Fibroblast of skin of right biceps (primary cell): ENCODE measurements at regions not wholly inside any gene's neighbourhood (a gene's known extent, or its start where the extent isn't known, plus 50 kb on each side); places are given as distances from the start of the nearest gene placed in this dataset.

Experiments used
- DNase-seq: peaks from one replicate; pipeline ENCODE4 v3.0.0-alpha.2; 2013

DNA sequence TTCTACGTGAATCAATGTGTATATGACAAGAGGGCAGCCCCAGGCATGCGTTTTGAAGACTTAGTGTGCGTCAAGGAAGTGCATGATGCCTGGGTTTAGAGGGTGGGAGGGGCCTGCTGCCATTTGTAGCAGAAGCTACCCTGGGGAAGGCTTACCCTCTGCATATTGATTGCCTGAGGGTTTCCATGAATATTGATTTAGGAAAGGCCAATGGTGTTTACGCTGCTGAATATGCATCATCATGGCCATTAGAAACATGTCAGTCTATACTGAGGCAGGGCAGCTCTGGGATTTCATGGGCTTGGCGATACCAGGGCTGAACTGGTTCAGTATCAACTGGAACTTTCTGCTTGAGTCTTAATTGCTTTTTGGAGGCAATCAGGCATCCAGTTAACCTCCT lies 259.3 kb downstream of the DCDC2C start:
- no peak for DNase-seq

DNA sequence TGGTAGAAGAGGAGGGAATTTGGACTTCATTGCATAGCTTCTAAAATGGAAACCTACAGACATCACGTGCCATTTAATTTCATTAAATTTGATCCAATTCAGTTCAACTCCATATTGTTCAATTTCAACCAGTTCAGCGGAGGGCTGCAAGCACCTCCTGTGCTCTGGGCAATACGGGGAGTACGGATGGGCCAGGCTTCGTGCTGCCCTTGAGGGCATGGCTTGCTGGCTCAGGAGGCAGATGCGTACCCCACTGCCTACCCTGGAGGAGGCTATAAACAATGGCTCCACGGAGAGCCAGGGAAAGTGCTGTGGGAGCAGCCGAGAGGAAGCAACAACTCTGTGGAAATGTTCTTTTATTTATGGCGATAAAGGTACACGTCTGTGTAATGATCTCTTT lies 261.8 kb downstream of the DCDC2C start:
- no peak for DNase-seq

DNA sequence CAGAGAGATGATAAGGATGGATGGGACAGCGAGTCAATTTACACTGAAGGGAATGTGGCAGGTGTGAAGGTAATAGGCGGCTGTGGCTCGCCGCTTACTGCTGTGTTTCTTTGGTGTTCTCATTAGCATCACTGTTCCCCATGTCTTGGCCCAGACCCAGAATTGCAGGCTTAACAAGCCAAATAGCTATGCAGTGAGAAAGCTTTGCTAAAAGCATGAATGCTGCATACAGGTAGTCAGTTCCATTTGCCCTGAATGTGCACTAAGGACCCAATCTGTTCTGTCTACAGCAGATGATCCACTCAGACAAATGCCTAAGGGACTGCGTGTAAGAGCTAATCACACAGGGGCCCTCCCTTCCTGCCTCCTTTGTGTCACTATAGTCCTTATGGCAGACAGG lies 262.6 kb downstream of the DCDC2C start:
- DNase-seq, result no peak

DNA sequence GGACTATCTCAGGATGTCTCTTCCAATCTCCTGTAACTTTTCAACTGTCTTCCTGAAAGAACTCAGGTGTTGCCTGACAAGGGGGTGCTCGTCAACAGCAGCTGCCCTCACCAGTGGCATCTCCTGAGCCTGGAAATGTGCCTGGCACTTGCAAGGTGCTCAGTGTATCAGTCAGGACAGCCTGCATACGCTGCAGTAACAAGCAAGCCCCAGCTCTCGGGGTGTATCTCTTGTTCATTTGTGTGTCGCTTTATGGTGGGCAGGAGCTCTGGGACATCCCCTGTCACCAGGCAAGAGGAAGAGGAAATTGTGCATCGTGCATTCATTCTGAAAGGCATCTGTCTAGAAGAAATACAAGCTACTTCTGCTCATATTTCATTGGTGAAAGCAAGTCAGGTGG lies 263.1 kb downstream of the DCDC2C start:
- no peak for DNase-seq

DNA sequence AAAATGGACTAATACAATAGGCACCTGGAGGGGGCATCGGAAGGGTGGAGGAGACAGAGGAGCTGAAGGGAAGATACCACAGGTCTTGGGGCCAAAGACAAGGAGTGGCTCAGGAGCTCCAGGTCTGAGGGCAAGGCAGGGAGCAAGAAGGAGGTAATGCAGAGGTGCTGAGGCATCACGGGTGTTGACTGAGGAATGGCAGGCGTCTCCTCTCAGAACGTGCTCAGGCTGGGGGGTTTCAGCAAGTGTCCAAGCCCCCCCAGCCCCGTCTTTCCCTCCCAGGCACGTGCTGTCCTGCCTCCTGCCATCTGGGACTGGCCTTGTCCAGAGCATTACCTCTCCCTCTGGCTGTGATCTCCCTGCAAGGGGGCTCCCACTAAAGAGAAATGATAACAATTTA lies 265.4 kb downstream of the DCDC2C start:
- no peak for DNase-seq

DNA sequence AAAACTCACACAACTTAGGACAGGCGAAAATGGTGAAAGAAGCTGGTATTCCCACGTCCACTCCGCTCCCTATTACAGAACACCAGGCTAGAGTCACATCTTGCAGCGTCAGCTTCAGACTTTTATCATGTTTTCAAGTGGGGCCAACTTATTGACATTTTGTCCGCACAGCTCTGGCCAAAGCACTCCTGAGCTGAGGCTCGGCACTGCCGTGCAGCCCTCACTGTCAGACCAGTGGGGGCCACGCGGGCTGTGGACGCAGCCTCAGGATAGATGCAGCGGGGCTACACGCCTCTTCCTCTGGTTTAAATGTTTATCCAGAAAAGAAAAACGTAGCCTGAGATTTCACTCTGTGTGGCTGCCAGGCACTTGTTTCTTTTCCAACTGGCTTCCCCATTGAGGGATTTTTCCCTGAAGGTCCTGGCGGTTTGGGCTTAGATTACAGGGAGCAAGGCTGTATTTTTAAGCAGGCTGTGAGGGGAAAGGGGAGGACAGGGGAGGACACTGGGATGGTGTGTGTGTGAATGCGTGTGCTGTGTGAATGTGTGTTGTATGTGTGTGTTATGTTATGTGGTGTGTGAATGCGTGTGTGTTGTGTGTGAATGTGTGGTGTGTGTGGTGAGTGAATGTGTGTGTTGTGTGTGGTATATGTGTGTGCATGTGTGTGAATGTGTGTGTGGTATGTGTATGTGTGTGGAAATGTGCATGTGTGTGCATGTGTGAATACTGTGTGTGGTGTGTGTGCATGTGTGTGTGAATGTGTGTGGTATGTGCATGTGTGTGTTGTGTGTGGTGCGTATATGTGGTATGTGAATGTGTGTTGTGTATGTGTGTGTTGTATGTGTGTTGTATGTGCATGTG lies 267.6 kb downstream of the DCDC2C start:
- no peak for DNase-seq

DNA sequence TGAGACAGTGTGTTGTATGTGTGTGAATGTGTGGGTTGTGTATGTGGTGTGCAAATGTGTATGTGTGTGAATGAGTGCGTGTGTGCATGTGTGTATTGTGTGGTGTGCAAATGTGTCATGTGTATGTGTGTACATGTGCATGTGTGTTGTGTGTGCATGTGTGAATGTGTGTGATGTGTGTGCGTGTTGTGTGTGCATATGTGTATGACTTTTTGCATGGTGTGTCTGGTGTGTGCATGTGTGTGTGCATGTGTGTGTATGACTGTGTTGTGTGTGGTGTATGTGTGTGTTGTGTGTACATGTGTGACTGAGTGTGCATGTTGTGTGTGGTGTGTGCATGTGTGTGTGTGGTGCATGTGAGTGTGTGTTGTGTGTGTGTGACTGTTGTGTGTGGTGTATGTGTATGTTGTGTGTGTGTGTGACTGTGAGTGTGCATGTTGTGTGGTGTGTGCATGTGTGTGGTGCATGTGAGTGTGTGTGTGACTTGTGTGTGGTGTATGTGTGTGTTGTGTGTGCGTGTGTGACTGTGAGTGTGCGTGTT lies 268.3 kb downstream of the DCDC2C start:
- no peak for DNase-seq

DNA sequence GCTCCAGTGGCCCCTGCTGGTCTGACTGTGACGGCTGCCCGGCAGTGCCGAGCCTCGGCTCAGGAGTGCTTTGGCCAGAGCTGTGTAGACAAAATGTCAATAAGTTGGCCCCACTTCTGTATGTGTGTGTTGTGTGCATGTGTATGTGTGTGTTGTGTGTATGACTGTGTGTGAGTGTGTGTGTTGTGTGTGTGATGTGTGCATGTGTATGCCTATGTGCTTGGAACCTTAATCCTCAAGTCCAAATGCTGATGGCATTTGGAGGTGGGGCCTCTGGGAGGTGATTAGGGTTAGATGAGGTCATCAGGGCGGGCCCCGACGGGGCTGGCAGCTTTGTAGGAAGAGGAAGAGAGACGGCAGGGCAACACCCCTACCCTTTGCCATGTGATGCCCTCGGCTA lies 269.0 kb downstream of the DCDC2C start:
- no peak for DNase-seq

DNA sequence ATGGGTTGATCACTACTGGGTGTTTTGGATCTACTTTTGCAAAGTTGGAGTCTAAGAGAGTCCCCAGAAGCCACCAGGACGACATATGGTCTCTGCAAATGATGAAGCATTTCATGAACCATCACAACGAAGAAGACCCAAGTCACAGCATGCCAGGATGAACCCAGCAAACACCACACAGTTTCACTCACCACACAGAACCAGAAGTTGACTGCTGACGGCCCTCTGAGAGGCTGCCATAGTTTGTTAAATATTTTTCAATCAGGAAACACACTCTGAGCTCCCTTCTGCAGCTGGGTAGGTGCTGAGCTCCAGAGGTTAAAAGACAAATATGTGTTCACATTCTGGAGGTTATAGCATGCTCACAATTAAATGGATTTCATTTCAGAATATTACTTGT lies 271.4 kb downstream of the DCDC2C start:
- DNase-seq, result no peak

DNA sequence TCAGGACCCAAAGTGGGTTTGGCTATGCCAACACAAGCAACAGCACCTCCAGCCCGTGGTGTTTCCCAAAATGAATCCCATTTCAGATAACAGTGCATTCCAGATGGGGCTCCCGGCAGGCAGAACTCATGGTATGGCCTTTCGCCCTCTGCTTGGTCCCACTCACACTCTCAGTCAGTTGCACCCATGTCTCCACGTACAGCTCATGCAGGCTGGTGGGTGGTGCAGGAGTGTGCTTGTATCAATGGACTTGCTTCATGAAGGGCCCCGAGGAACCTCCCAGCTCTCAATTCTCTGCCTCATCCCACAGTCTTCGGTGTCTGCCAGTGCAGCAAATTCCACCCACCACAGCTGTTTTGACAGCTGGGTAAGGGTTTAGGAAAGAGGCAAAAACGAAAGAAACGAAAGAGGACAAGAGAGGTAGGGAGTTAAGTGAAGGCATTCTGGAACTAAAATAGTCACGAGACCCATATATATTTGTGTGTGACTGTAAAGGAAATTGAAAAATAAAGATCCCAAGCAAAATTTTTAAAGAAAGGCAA lies 278.1 kb downstream of the DCDC2C start:
- no peak for DNase-seq

DNA sequence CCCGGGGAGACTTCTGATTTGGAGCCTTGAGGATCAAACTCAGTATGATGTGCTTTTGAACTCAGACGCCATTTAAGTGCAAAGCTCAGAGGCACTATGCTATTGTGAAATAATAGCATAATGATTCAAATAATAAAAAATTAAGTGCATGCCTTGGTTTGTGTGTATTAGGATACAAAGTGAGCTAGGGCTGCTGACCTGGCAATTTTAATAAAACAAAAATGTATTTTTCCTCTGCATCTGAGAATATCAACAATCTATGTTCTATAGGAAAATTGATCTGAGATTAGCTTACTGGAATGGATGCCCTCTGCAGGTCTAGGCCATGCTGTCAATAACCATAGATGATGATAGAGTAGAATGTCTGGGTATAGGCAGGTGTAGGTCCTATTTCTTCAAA lies 278.8 kb downstream of the DCDC2C start:
- DNase-seq, result no peak

DNA sequence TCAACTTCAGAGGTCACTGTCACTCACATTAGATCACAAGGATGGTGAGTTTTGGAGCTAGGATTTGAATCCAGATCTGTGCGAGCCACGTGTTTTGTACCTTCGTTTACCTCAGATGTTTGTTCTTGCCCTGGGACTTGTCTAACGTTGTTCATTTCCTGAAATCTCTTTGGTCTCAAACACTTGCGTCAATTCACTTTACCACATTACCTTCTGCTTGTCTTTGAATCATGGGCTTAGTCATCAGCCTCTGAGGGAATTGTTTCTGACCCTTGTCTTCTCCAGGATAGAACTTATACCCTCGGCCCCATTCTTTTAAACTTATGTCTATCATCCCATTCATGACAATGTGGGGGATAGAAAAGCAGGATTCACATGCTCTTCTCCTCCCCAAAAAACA lies 282.7 kb downstream of the DCDC2C start:
- no peak for DNase-seq

DNA sequence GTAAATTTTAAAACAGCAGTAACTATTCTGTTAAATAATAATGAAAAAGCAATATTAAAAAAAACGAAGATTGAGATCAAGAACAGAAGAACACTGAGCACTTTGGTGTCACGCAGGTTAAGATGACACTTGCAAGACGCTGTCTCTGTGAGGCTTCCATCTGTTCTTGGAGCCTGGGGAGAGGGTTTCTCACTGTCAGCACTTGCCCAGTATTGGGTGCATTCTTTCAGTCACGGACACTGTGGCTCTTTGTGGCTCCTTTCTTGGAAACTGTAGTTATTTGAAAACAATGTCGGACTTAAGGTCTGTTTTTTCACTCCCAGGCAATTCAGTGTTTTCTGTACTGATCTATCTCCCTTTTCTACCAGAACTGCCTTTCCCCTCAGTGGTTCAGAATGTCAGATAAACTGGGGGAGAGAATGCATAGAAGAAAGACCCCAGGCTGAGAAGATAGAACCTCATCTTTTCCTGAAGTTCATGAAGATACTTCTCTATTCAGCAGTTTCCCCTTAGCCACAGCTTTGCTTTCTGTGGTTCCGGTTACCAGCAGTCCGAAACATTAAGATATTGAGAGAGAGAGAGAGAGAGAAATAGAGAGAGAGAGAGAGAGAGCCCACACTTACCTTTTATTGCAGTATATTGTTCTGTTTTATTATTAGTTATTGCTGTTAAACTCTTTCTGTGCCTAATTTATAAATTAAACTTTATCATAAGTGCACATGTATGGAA lies 283.3 kb downstream of the DCDC2C start:
- DNase-seq, result no peak

DNA sequence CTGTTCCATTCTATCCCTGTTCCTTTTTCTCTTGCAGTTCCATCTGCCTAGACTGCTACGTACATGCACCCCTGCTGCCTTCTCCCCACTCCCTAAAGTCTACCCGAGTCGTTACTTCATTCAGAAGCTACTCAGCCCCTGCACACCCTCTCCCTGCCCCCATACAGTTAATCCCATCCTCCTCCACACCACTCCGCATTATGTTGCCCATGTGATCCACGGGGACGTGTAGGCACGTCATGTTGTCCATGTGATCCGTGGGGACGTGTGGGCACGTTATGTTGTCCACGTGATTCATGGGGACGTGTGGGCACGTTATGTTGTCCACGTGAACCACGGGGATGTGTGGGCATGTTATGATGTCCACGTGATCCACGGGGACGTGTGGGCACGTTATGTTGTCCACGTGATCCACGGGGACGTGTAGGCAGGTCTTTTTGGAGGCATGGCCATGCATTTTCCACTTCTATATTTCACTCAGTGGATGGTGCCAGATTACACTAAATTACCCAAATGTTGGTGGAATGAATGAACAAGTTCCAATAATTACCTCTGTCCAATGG lies 299.5 kb downstream of the DCDC2C start:
- DNase-seq, result no peak

DNA sequence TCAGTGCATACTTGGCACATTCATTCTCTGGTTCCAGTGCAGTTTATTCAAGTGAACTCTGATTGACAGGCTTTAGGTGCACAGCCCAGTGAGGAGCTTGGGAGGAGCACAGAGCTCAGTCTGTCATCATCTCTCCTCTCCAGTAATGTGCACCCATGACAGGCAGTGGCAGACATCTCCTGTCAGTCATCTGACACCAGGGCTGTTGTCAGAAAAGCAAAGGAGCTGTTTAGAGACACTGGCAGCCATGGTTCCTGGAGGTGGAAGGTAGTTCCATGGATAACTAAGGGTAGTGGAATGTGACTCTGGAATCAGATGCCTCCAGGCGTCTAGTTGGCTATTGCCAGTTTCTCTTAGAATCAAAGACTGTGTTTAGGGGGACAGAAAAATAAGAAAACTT lies 308.8 kb downstream of the DCDC2C start:
- no peak for DNase-seq

DNA sequence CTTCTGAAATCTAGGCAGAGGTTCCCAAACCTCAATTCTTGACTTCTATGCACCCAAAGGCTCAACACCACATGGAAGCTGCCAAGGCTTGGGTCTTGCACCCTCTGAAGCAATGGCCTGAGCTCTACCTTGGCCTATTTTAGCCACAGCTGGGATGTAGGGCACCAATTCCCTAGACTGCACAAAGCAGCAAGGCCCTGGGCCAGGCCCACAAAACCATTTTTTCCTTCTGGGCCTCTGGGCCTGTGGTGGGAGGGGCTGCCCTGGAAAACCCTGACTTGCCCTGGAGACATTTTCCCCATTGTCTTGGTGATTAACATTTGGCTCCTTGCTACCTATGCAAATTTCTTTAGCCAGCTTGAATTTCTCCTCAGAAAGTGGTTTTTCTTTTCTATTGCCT lies 315.2 kb downstream of the DCDC2C start:
- DNase-seq, result no peak

DNA sequence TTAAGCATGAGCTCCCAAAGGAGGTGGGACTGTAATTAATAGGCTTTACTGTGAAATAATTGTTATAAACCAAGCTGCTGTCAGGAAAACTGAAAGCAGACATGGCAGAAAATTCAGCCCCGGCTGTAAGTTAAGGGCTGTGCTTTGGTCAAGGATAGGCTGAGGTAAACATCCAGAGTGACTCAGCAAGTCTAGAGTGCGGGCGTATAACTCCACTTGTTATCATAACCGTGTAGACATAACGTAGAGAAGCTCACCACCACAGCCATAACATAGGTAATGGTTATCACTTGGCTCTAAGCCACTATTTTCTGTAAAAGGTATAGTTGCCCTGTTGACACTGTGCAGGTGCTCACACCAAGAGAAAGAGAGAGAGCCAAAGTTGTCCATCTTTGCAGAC lies 316.8 kb downstream of the DCDC2C start:
- no peak for DNase-seq

DNA sequence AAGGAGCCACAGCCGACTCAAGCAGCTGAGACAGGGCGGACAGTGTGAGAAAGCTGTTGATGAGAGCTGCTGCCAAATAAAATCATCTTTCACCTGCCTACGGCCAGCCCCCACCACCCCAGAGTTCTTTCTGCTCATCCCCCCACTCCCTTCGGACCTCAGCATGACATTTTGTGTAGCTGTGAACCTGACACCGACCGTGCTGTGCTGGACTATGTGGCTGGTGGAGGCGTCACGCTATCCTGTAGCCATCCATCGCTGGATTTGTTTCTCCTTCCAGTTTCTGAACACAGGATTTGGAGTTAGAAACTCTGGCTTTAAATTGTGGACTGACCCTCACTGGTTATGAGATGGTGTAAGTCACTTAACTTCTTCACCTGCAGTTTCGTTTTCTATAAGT lies 317.3 kb downstream of the DCDC2C start:
- no peak for DNase-seq

DNA sequence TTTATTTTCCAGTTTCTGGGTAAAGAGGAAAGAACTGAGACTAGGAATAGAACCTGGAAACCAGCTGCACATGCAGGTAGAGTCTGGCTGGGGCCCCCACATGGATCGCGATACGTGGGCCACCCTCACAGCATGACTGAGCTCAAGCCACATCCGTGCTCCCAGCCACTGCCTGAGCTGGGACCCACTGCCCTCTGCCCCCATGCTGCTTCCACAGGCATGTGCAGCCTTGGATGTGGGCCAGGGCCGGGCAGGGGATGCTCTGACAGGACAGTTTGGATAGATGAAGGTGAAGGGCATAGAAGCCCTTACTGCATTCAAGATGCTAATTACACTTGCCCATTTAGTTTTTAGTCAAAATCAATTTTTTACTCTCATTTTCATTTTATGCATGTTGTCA lies 321.2 kb downstream of the DCDC2C start:
- DNase-seq, result no peak

DNA sequence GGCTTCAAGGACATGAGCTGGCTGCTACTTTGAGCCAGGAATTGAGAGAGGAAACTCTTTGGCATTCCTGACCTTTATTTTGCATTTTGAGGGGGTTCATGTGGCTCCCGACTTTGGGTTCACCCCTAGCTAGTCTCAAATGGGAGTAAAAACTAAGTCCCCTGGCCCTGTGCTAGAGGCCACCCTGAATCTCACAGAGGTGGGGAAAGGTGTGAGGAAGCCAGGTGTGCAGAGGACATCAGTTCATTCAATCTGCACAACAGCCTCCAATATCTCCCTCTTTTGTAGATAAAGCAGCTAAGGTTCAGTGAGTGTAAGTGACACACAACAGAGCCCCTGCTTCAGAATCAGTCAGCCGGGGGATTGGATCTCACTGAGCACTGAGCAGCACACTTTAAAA lies 325.7 kb downstream of the DCDC2C start:
- no peak for DNase-seq

DNA sequence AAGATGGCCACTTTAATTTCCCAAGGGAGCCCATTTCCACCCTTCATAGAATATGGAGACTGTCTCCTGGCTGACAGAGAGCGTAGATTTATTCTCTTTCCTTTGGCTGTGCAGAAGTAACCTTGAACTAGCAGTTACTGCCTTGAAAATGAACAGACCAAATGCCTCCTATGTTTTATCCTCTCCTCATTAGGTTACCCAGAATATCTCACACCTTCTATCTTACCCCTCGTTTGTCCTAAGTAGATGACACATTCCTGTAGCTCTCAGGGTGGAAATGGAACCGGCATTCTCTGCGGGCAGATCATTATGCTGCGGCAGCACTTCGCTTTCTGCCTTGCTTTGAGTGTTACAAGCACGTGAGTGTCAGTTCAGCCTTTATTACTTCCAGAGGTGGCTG lies 336.5 kb downstream of the DCDC2C start:
- DNase-seq, result no peak

DNA sequence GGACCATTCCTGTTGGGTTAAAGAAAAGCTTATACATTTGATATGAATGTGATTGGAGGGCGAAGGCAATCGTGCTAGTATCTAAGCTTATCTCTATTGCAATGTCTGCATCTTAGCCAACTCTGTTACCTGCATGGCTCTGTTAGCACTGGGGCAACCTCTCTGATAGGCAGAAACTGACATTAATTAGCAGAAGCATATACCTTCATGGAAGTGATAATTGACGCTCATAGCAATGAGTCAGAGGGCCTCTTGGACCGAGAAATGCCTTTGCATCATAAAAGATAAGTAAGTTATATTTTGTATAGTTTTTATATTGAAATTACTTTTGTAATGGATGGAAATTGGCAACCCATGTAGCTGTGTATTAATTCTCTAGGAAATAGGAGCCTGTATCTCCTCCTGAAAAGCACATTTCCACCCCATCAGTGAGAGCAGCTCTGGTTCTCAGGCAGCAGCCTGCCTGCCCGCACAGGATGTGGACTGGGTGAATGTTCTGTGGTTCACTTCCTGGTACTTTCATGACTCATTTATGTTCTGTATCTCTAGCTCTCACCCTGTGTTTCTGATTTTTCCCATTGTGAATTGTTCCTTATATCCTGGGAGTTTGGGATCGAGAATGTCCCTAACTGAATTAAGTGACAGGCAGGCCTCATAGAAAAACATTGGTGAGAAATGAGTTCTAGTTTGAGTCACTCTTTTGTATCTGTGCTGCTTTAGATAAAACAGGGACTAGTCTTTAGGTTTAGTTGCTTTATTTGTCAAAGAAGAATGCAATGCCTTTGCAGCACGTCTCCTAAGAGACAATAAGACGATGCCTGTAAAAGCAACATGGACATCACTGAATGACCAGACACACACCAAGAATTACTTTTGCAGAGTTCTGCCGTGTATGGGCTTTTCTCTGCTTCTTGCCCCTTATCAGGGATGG lies 344.9 kb downstream of the DCDC2C start:
- peak; percentile 28 for DNase-seq

DNA sequence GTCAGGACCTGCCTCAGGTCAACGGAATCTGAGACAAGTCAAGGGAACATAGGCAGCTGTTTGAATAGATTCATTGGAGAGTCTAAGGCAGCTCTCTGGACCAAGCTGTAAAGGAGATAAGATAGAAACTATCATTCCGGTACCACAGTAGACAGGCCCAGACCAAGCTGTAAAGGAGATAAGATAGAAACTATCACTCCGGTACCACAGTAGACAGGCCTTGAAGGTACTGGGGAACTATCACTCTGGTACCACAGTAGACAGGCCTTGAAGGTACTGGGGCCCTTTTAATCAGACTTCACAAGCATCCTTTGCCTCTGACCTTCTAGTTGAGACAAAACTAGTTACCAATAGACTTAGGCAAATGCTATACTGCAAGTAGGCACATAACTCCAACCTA lies 346.1 kb downstream of the DCDC2C start:
- DNase-seq, result no peak
